ENCODE measurements at regions not wholly inside any gene's neighbourhood (a gene's known extent, or its start where the extent isn't known, plus 50 kb on each side); places are given as distances from the start of the nearest gene placed in this dataset. TPM values are rescaled to one million over a fixed set of nuclear protein-coding genes. Genes with fewer than 3 reads are reported as not detected.

DNA sequence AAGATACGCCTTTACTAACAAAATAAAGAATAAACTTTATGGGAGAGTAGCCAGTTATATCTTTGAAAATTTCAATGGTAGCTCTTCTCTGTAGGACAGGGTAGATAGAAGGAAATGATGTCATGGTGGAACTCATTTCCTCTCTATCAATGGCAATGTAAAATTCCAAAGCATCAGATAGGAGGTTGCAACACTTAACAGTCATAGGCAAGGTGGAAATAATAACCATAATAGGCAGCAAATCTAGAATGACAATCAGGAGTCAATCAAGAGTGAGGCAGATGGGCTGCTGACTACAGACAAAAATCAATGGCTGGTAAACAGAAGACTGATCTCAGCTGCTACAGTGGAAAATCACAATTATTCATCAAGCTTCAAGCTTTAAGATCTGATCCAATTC lies 53.9 kb upstream of the TET2 start:
- Histone ChIP-seq H3K27me3 (ENCODE audit: control insufficient read depth, insufficient read depth, low read length) (no peaks in the 10 kb centered on the region), H3K9me3 (ENCODE audit: control insufficient read depth, insufficient read depth, low read length) (no peaks in the 10 kb centered on the region), H3K27ac (ENCODE audit: low read depth, low read length) (no peak overlapping the region), H3K36me3 (ENCODE audit: control insufficient read depth, insufficient read depth, low read length) (no peaks in the 10 kb centered on the region), H3K4me3 (ENCODE audit: low read depth, low read length) (no peak overlapping the region), H3K4me1 (ENCODE audit: control insufficient read depth, insufficient read depth, low read length) (no peaks in the 10 kb centered on the region)
- WGBS (ENCODE audit: insufficient coverage) = no CpG with 5 or more reads among the region's 1 CpG
- DNase-seq (ENCODE audit: low read depth in 4 of 6, low spot score in 6 of 6) = no peak

DNA sequence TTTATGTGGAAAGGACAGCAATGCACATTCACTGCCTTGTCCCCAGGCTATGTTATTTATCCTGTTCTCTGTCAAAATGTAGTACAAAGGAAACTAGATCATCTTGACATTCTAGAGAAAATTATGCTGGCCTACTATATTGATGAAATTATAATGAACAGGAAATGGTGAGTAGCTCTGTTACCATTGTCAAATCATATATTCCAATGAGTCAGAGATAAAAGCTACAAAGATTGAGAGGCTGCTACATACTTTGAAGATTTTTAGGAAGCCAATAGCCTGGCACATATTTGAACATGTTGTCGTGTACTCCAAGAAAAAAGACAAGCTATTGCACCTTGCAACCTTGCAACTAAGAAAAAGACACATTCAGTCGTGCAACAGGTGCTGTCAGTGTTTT lies 52.7 kb upstream of the TET2 start:
- no peaks in the 10 kb centered on the region for H3K4me1 ChIP-seq (ENCODE audit: control insufficient read depth, insufficient read depth, low read length)
- H3K4me3 ChIP-seq (ENCODE audit: low read depth, low read length) = no peak overlapping the region
- no peaks in the 10 kb centered on the region for H3K9me3 ChIP-seq (ENCODE audit: control insufficient read depth, insufficient read depth, low read length)
- H3K27me3 ChIP-seq (ENCODE audit: control insufficient read depth, insufficient read depth, low read length) = no peaks in the 10 kb centered on the region
- H3K36me3 ChIP-seq (ENCODE audit: control insufficient read depth, insufficient read depth, low read length) = no peaks in the 10 kb centered on the region
- H3K27ac ChIP-seq (ENCODE audit: low read depth, low read length) = no peak overlapping the region
- DNase-seq (ENCODE audit: low read depth in 4 of 6, low spot score in 6 of 6) = no peak
- 85% methylated on average over 2 of the region's 2 CpGs for WGBS (ENCODE audit: insufficient coverage)

Small RNAs in the stretch of these regions (small RNA-seq; reads per million reads assigned to genes)
- gene AC096577.2 (ENCODE audit: low replicate concordance) = not detected
- not detected for gene RNU6-351P (ENCODE audit: low replicate concordance)
